ENCODE measurements at regions not wholly inside any gene's neighbourhood (a gene's known extent, or its start where the extent isn't known, plus 50 kb on each side); places are given as distances from the start of the nearest gene placed in this dataset.

DNA sequence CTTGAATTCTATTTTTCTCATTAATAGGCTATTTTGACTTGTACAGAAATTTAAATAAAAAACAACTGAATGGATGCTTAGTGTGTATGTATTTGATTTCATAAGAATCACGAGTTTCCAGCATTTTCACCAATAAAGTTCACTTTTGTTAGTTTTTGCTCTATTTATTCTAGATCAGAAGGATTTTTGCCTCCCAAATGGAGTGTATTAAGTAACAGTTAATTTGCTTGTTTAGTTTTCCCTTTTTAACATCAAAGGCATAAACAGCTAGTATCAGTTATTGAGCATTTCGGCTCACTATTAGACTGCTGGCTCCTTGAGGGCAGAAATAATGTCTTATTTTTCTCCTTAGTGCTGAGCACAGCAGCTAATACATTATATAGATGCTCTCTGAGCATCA lies 414.1 kb downstream of the FGF9 start:
- Histone ChIP-seq H3K36me3 (replicated peaks in 1 of 2; ENCODE audit: control extremely low read depth in 1 of 2, control insufficient read depth in 1 of 2, extremely low read depth in 1 of 2, insufficient read depth in 2 of 2, low read length in 1 of 2) (no peaks in the 10 kb centered on the region), H3K27me3 (replicated peaks in 1 of 4; ENCODE audit: control extremely low read depth in 1 of 4, control insufficient read depth in 3 of 4, insufficient read depth in 4 of 4, low read length in 3 of 4) (peaks cover 0 to 3% (median 0%) of the 10 kb centered on the region in 4 experiments), H3K4me3 (ENCODE audit: control extremely low read depth in 1 of 5, extremely low read depth in 1 of 5, insufficient read depth in 1 of 5, low read depth in 2 of 5, low read length in 4 of 5) (no peak overlapping the region), H3K9ac (ENCODE audit: low read length) (no peak overlapping the region), H3K9me3 (ENCODE audit: control extremely low read depth in 1 of 3, control insufficient read depth in 2 of 3, insufficient read depth in 1 of 3, low read length in 2 of 3) (peaks cover 0 to 5% (median 0%) of the 10 kb centered on the region in 3 donors), H4K20me1 (ENCODE audit: control insufficient read depth, insufficient read depth, low read length, poor library complexity, severe bottlenecking) (no peaks in the 10 kb centered on the region), H3K79me2 (ENCODE audit: control insufficient read depth, insufficient read depth, low read length) (no peaks in the 10 kb centered on the region), H3K27ac (ENCODE audit: low read length in 2 of 2) (no peak overlapping the region), H3K4me2 (replicated peaks; ENCODE audit: low read depth, low read length, poor library complexity, severe bottlenecking) (no peak overlapping the region), H2AFZ (ENCODE audit: insufficient read depth, low read depth, low read length, poor library complexity, severe bottlenecking) (no peak overlapping the region), H3K4me1 (ENCODE audit: control insufficient read depth in 2 of 2, insufficient read depth in 2 of 2, low read length in 2 of 2) (no peaks in the 10 kb centered on the region)
- WGBS (ENCODE audit: insufficient coverage): no CpG with 5 or more reads among the region's 2 CpGs
- intact Hi-C loops (cut with micrococcal nuclease): no loop called here
- DNase-seq (no peak), ATAC-seq (ENCODE audit: low read depth) (no peak)
- Mint-ChIP-seq H3K4me1 (no peaks in the 10 kb centered on the region), H3K27me3 (no peaks in the 10 kb centered on the region), H3K4me3 (no peak overlapping the region), H3K27ac (no peak overlapping the region), H3K9me3 (ENCODE audit: insufficient read depth) (no peaks in the 10 kb centered on the region)
- TF ChIP-seq, protein P1, sequence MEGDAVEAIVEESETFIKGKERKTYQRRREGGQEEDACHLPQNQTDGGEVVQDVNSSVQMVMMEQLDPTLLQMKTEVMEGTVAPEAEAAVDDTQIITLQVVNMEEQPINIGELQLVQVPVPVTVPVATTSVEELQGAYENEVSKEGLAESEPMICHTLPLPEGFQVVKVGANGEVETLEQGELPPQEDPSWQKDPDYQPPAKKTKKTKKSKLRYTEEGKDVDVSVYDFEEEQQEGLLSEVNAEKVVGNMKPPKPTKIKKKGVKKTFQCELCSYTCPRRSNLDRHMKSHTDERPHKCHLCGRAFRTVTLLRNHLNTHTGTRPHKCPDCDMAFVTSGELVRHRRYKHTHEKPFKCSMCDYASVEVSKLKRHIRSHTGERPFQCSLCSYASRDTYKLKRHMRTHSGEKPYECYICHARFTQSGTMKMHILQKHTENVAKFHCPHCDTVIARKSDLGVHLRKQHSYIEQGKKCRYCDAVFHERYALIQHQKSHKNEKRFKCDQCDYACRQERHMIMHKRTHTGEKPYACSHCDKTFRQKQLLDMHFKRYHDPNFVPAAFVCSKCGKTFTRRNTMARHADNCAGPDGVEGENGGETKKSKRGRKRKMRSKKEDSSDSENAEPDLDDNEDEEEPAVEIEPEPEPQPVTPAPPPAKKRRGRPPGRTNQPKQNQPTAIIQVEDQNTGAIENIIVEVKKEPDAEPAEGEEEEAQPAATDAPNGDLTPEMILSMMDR (IDR thresholded peaks at IDR 0.05): no peak
- no peak for TF ChIP-seq EZH2 (IDR thresholded peaks at IDR 0.05; ENCODE audit: borderline replicate concordance, insufficient read depth, low read depth, low read length, poor library complexity, severe bottlenecking)
- ChIA-PET CTCF (interaction anchor here (1.3 kb wide), 1 partner anchor 17 kb away, joined by 4 read pairs; no protein-coding TSS in a partner anchor), POLR2A (no interaction called here)

DNA sequence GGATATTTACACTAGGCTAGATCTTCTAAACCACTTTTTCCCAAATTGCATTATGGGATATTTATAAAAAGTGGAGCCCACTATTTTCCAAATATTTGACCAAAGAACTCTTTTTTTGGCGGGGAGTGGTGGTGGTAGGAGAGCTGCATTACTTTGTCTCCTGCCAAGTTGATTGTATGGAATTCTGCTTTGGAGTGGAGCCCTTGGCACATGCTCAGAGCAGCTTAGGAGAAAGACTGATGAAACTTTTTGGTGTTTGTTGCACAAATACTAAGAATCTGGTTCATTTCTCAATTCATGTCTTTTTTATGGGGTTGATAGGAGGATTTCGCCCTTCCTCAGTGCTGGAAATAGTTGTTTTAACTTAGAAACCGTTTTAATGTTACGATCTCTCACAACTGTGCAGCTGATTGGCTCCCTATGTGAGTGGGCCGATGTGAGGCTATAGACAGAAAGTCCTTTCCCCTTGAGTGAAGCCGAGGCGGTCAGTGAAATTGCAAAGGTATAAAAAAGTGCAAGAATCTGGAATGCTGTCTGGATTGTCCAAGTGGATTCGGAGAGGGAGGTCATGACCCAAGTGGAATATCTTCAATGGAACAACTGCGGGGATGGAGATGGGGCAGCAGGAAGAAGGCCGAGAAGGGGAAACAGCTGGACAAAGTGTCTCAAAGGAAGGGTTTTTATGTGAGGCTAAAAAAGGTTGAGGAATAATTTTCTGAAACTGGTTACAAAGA lies 415.9 kb downstream of the FGF9 start:
- TF ChIP-seq EZH2 (IDR thresholded peaks at IDR 0.05; ENCODE audit: borderline replicate concordance, insufficient read depth, low read depth, low read length, poor library complexity, severe bottlenecking): no peak
- TF ChIP-seq, protein P1 (IDR thresholded peaks at IDR 0.05): no peak
- no peak overlapping the region for H3K27ac Mint-ChIP-seq

More for the DNA sequence above, 415.9 kb downstream of the FGF9 start:
- no peaks in the 10 kb centered on the region for H3K4me1 ChIP-seq (ENCODE audit: control insufficient read depth in 2 of 2, insufficient read depth in 2 of 2, low read length in 2 of 2)
- no peak overlapping the region for H3K9ac ChIP-seq (ENCODE audit: low read length)
- DNase-seq (no peak), ATAC-seq (ENCODE audit: low read depth) (no peak)
- H3K4me3 ChIP-seq (ENCODE audit: control extremely low read depth in 1 of 5, extremely low read depth in 1 of 5, insufficient read depth in 1 of 5, low read depth in 2 of 5, low read length in 4 of 5): no peak overlapping the region
- POLR2A ChIA-PET: interaction anchor here (0.6 kb wide), 1 partner anchor 111 kb away, joined by 3 read pairs; no protein-coding TSS in a partner anchor
- H3K4me1 Mint-ChIP-seq: no peaks in the 10 kb centered on the region
- 82% methylated on average over 9 of the region's 10 CpGs for WGBS (ENCODE audit: insufficient coverage)
- H3K9me3 Mint-ChIP-seq (ENCODE audit: insufficient read depth): no peaks in the 10 kb centered on the region
- no peak overlapping the region for H3K4me3 Mint-ChIP-seq
- no peaks in the 10 kb centered on the region for H4K20me1 ChIP-seq (ENCODE audit: control insufficient read depth, insufficient read depth, low read length, poor library complexity, severe bottlenecking)
- H3K9me3 ChIP-seq (ENCODE audit: control extremely low read depth in 1 of 3, control insufficient read depth in 2 of 3, insufficient read depth in 1 of 3, low read length in 2 of 3): peaks cover 0 to 11% (median 0%) of the 10 kb centered on the region in 3 donors
- no peaks in the 10 kb centered on the region for H3K36me3 ChIP-seq (replicated peaks in 1 of 2; ENCODE audit: control extremely low read depth in 1 of 2, control insufficient read depth in 1 of 2, extremely low read depth in 1 of 2, insufficient read depth in 2 of 2, low read length in 1 of 2)
- no peaks in the 10 kb centered on the region for H3K27me3 Mint-ChIP-seq
- H3K79me2 ChIP-seq (ENCODE audit: control insufficient read depth, insufficient read depth, low read length): no peaks in the 10 kb centered on the region
- H2AFZ ChIP-seq (ENCODE audit: insufficient read depth, low read depth, low read length, poor library complexity, severe bottlenecking): no peak overlapping the region
- H3K27me3 ChIP-seq (replicated peaks in 1 of 4; ENCODE audit: control extremely low read depth in 1 of 4, control insufficient read depth in 3 of 4, insufficient read depth in 4 of 4, low read length in 3 of 4): peaks cover 0 to 3% (median 0%) of the 10 kb centered on the region in 4 experiments
- H3K4me2 ChIP-seq (replicated peaks; ENCODE audit: low read depth, low read length, poor library complexity, severe bottlenecking): no peak overlapping the region
- CTCF ChIA-PET: interaction anchor here (0.6 kb wide), 1 partner anchor 72 kb away, joined by 3 read pairs; no protein-coding TSS in a partner anchor
- intact Hi-C loops (cut with micrococcal nuclease): no loop called here
- H3K27ac ChIP-seq (ENCODE audit: low read length in 2 of 2): no peak overlapping the region

Data from B cell (primary cell).